Adrenal gland (tissue), 5 donors: ENCODE measurements at regions not wholly inside any gene's neighbourhood (a gene's known extent, or its start where the extent isn't known, plus 50 kb on each side); places are given as distances from the start of the nearest gene placed in this dataset.

Experiments used
- CTCF ChIP-seq, 6 experiments: fragments of 450-650 bp in 4 of 6; fragments of 200-600 bp in 2 of 6; sonication (generic) in 1 of 6; IDR thresholded peaks; 1 replicate in 5 of 6; 2 replicates in 1 of 6; pipeline versions ENCODE4 v1.5.1 to v1.8.0; 2016 to 2021; ENCODE audit warnings: antibody characterized with exemption in 6 of 6, mild to moderate bottlenecking in 2 of 6, moderate library complexity in 1 of 6
- POLR2A ChIP-seq, 2 donors: fragments of 450-650 bp; IDR thresholded peaks; one replicate each; pipeline ENCODE4 v1.6.1; 2017; ENCODE audit warnings: antibody characterized with exemption in 2 of 2, mild to moderate bottlenecking in 2 of 2, moderate library complexity in 1 of 2
- donor health status: DM: no; HTN: no; CAD: no.

DNA sequence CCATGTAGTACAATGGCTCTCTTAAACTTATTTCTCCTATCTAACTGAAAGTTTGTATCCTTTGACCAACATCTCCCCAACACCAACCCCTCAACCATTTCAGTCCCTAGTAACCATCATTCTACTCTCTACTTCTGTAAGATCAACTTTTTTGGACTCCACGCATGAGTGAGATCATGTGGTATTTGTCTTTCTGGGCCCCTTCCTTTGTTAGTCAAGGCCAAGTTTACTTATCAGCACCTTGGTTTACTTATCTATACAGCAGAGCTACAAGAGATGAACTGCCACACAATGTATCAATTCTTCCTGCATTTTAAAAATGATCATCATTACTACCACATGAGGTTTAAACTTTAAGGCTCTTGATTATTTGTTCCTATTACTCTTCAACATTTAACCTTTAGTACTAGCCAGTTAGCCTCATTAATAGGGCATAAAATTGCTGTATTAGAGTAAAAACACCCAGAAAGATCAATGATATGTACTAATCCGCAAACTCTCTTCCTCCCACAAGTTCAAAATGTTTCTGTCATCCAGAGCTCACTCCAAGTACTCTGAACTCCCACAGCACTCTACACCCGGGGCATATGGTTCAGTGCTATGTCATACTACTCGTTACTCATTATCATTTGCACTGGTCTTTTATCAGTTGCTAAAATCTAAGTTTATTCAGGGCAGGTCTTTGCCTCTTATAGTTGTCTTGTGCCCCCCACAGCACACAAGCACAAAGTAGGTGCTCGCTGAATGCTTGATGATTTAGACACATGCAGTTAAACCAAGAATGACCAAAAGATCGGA is 145.7 kb upstream of the ADAMTS3 start:
- no peak for TF ChIP-seq POLR2A (IDR thresholded peaks at IDR 0.05)
- TF ChIP-seq CTCF (IDR thresholded peaks at IDR 0.05), result no peak
